Right lobe of liver (tissue), 6 donors: ENCODE measurements at regions not wholly inside any gene's neighbourhood (a gene's known extent, or its start where the extent isn't known, plus 50 kb on each side); places are given as distances from the start of the nearest gene placed in this dataset.

Experiments used
- ATAC-seq, 4 donors: fragments of 200-7000 bp; cut with Tn5 transposase; one replicate each; pipeline ENCODE4 v1.9.1; 2020; ENCODE audit warnings: mild to moderate bottlenecking in 4 of 4, moderate library complexity in 4 of 4
- DNase-seq, 3 donors: peaks; one replicate each; pipeline ENCODE4 v3.0.0-alpha.2; 2020
- H3K27ac ChIP-seq, 3 donors: fragments of 200-600 bp; one replicate each; pipeline ENCODE4 v1.8.0; 2022
- H3K27me3 ChIP-seq, 2 donors: fragments of 200-600 bp; one replicate each; pipeline ENCODE4 v1.8.0; 2022
- H3K36me3 ChIP-seq, 4 donors: fragments of 200-600 bp; sonication (generic) in 1 of 4; one replicate each; pipeline versions ENCODE4 v1.5.1 to v1.8.0; 2017 to 2022; ENCODE audit warnings: control low read depth in 1 of 4
- H3K4me1 ChIP-seq, 4 donors: fragments of 200-600 bp; sonication (generic) in 1 of 4; one replicate each; pipeline versions ENCODE4 v1.5.1 to v1.8.0; 2017 to 2022; ENCODE audit warnings: control low read depth in 1 of 4
- H3K4me3 ChIP-seq, 3 donors: fragments of 200-600 bp; one replicate each; pipeline ENCODE4 v1.8.0; 2022
- H3K9me3 ChIP-seq, 4 donors: fragments of 200-600 bp; sonication (generic) in 1 of 4; one replicate each; pipeline versions ENCODE4 v1.5.1 to v1.8.0; 2017 to 2022; ENCODE audit warnings: control low read depth in 1 of 4
- POLR2A ChIP-seq: fragments of 450-650 bp; IDR thresholded peaks from one replicate; pipeline ENCODE4 v1.6.1; 2017; ENCODE audit warnings: antibody characterized with exemption, mild to moderate bottlenecking
- WGBS: methylation state at CpG from one replicate; pipeline ENCODE4 v1.1.6; 2018; ENCODE audit warnings: low coverage, low lambda C conversion rate; ENCODE audit not compliant: insufficient coverage; ENCODE audit errors: missing lambda C conversion rate; 5-methylcytosine and 5-hydroxymethylcytosine counted together
- intact Hi-C, 2 donors: fragments of 100-400 bp; cut with DNase I; formaldehyde crosslinking; loops; one replicate each; pipeline versions ENCODE4 v1.11.2 to v1.14.1; 2022
- TF ChIP-seq, protein P1 (sequence below), 4 donors: fragments of 200-600 bp in 3 of 4; fragments of 450-650 bp in 1 of 4; IDR thresholded peaks; one replicate each; pipeline versions ENCODE4 v1.5.1 to v1.8.0; 2016 to 2022; ENCODE audit warnings: antibody characterized with exemption in 4 of 4, mild to moderate bottlenecking in 2 of 4
- donor health status: DM: no; HTN: yes; CAD: no.
- donor health status: DM: no; HTN: no; CAD: no.
- donor health status: DM: no; HTN: no; CAD: no.
- donor health status: DM: no; HTN: yes; CAD: no.
- donor health status: DM: no; HTN: yes; CAD: no.

DNA sequence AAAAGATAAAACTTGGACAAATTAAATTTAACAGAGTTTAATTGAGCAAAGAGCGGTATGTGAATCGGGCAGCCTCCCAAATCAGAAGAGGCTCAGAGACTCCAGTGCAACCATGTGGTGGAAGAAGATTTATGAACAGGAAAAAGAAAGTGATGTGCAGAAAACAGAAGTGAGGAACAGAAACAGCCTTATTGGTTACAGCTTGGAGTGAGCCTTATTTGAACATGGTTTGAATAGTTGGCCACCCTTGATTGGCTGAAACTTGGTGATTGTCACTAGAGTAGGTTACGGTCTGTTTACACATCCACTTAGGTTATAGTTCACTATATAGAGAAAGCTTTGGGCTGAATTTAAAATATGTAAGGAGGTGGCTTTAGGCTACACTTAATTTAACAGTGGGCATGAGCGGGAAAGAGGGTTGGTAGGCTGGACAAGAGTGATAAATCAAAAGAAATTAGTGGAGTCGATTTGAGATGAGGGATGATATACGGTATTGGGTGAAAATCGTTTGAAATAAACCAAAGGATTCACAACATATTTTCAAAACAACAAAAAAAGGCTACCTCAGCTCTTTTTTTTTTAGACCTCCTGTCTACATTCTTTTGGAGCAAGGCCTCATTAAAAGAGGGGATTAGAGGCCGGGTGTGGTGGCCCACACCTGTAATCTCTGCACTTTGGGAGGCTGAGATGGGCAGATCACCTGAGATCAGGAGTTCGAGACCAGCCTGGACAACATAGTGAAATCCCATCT, 84.3 kb upstream of the PREP start:
- ATAC-seq, result no peak
- Histone ChIP-seq H3K9me3 (no peaks in the 10 kb centered on the region), H3K27me3 (no peaks in the 10 kb centered on the region), H3K4me1 (no peaks in the 10 kb centered on the region), H3K4me3 (no peak overlapping the region), H3K27ac (no peak overlapping the region), H3K36me3 (no peaks in the 10 kb centered on the region)
- no peak for TF ChIP-seq POLR2A
- TF ChIP-seq, protein P1, sequence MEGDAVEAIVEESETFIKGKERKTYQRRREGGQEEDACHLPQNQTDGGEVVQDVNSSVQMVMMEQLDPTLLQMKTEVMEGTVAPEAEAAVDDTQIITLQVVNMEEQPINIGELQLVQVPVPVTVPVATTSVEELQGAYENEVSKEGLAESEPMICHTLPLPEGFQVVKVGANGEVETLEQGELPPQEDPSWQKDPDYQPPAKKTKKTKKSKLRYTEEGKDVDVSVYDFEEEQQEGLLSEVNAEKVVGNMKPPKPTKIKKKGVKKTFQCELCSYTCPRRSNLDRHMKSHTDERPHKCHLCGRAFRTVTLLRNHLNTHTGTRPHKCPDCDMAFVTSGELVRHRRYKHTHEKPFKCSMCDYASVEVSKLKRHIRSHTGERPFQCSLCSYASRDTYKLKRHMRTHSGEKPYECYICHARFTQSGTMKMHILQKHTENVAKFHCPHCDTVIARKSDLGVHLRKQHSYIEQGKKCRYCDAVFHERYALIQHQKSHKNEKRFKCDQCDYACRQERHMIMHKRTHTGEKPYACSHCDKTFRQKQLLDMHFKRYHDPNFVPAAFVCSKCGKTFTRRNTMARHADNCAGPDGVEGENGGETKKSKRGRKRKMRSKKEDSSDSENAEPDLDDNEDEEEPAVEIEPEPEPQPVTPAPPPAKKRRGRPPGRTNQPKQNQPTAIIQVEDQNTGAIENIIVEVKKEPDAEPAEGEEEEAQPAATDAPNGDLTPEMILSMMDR (IDR thresholded peaks at IDR 0.05), result no peak
- WGBS, result 78% methylated on average over 9 of the region's 9 CpGs
- intact Hi-C loops, result no loop called here
- DNase-seq, result no peak

DNA sequence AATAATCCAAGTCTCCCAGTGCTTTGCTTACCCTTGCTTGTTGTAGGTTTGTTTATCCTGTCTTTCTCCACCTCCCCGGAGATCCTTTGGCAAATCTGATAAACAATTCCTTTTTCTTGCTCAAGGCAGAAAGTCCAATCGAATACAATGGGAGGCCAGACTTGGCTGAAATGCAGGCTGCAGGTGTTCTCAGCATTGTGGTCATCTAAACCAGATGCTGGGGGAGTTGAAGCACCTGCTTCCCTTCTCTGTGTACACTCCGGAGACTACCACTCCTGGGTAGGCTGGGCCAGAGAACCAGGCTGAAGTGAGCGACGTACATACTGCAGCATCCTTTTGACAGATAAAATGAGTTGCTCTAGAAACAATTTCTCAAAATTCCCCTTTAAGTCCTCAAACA, 82.6 kb upstream of the PREP start:
- ATAC-seq (no peak), DNase-seq (no peak)
- 48% methylated on average over 5 of the region's 5 CpGs for WGBS
- no peaks in the 10 kb centered on the region for H3K27me3 ChIP-seq
- no peak overlapping the region for H3K27ac ChIP-seq
- H3K4me1 ChIP-seq, result no peaks in the 10 kb centered on the region
- TF ChIP-seq POLR2A, result no peak
- TF ChIP-seq, protein P1 (IDR thresholded peaks at IDR 0.05), result no peak
- no peaks in the 10 kb centered on the region for H3K9me3 ChIP-seq
- intact Hi-C loops, result no loop called here
- H3K4me3 ChIP-seq, result no peak overlapping the region
- H3K36me3 ChIP-seq, result no peaks in the 10 kb centered on the region

DNA sequence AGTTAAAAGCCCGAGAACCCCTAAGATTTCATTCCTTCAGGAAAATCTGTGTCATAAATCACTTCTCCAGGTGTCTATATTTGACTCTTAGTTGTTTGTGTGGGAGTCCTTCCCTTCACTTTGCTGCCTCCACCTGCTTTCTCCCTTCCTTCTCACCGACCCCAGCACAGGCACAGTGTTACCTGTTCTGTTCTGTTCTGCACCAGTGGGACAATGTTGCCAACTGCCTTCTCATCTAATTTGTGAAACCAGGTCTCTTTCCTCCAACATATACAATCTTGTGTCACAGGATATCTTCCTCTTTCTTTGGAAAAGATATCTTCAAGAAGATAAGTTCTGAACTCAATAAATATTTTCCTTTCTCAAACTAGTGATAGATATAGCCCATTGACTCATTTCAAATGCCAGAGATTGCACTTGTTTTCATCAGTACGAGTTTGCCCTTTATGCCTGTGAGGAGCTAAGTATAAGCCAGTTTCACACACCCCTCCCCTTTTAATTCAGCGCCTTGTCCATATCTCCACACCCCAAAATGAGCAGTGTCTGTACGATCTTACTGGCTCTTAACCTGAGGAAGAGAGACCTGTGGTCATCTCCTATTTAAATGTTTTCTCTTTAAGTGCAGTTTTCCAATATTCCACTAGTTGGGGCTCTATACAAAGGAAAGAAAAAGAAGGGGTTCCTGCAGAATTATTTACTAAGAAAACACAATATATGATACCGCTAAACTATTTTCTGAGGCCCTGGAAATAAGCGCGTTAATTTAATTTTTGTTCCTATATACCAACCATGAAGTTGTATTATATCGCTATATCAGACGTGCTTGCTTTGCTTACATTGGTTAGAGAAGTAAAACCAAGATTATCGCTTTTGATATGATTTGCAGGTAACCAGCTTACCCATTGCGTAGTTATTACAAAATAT, 81.6 kb upstream of the PREP start:
- Histone ChIP-seq H3K27ac (no peak overlapping the region), H3K36me3 (no peaks in the 10 kb centered on the region), H3K4me1 (no peaks in the 10 kb centered on the region), H3K27me3 (no peaks in the 10 kb centered on the region), H3K4me3 (no peak overlapping the region), H3K9me3 (no peaks in the 10 kb centered on the region)
- 21% methylated on average over 11 of the region's 12 CpGs for WGBS
- TF ChIP-seq, protein P1 (IDR thresholded peaks at IDR 0.05), result peak; percentile 71 to 81 (median 73)
- TF ChIP-seq POLR2A, result no peak
- ATAC-seq, result peak; percentile 68 to 82 (median 74)
- intact Hi-C loops, result no loop called here
- DNase-seq, result no peak

DNA sequence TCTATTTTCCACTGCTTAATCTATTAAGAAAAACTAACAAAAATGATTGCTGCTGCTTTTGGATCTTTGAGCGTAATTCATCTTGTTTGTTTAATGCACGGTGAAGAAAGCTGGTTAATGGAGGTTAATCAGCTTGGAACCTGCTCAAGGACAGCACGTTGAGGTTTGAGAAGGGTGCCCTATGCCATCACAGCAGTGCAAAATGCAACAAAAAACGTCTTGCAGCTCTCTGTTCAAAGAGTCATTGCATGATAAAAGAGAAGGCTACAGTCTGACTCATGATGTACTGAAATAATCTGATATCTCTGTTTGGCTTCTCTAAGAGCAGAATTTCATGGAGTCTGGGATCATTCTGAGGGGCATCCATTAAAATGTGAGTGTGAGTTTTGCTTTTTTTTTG, 80.6 kb upstream of the PREP start:
- DNase-seq (no peak), ATAC-seq (no peak)
- no peaks in the 10 kb centered on the region for H3K27me3 ChIP-seq
- no peak overlapping the region for H3K27ac ChIP-seq
- H3K36me3 ChIP-seq, result no peaks in the 10 kb centered on the region
- TF ChIP-seq, protein P1 (IDR thresholded peaks at IDR 0.05), result no peak
- no peak for TF ChIP-seq POLR2A
- no peaks in the 10 kb centered on the region for H3K9me3 ChIP-seq
- no peaks in the 10 kb centered on the region for H3K4me1 ChIP-seq
- 29% methylated on average over 4 of the region's 4 CpGs for WGBS
- H3K4me3 ChIP-seq, result no peak overlapping the region
- intact Hi-C loops, result no loop called here
